H1 (cell line): ENCODE measurements at regions not wholly inside any gene's neighbourhood (a gene's known extent, or its start where the extent isn't known, plus 50 kb on each side); places are given as distances from the start of the nearest gene placed in this dataset.

Experiments
- CTCF ChIA-PET: fragments of 300-600 bp; sonication (Branson Sonifier 250); formaldehyde crosslinking; loops from one replicate; lab custom pipeline; 2021; ENCODE audit not compliant: partially characterized antibody; lab: Charles Lee
- POLR2A ChIA-PET: fragments of 300-600 bp; sonication (Branson Sonifier 250); formaldehyde crosslinking; loops from one replicate; lab custom pipeline; 2021; ENCODE audit warnings: inconsistent platforms; ENCODE audit not compliant: partially characterized antibody; lab: Charles Lee
- DNase-seq, 2 experiments: peaks; one replicate each; pipeline versions ENCODE4 v3.0.0 to v3.0.0-alpha.2; 2010 to 2022; ENCODE audit warnings: low spot score in 2 of 2, low read depth in 1 of 2, mixed read lengths in 1 of 2
- FAIRE-seq: peaks from 2 replicates; lab custom pipeline; 2011; peaks lifted over from hg19 to GRCh38; lab: Jason Lieb, UNC
- H2AFZ ChIP-seq: 2 replicates; pipeline ENCODE4 v1.8.1; 2012; ENCODE audit warnings: low read length, inconsistent platforms
- H2AK5ac ChIP-seq: 2 replicates; pipeline ENCODE4 v1.6.1; 2013; ENCODE audit warnings: low read depth, low read length
- H2BK120ac ChIP-seq: replicated peaks from 2 replicates; pipeline ENCODE3; 2013; ENCODE audit warnings: low read depth, low read length, inconsistent platforms
- H2BK12ac ChIP-seq: 2 replicates; pipeline ENCODE4 v1.6.1; 2013; ENCODE audit warnings: low read depth, low read length
- H2BK15ac ChIP-seq: 2 replicates; pipeline ENCODE4 v1.6.1; 2013; ENCODE audit warnings: low read length
- H2BK20ac ChIP-seq: 2 replicates; pipeline ENCODE4 v1.6.1; 2013; ENCODE audit warnings: low read length
- H2BK5ac ChIP-seq: 2 replicates; pipeline ENCODE4 v1.6.1; 2013; ENCODE audit warnings: low read depth, low read length
- H3K14ac ChIP-seq: 2 replicates; pipeline ENCODE4 v1.6.1; 2013; ENCODE audit warnings: inconsistent platforms; ENCODE audit not compliant: insufficient read length
- H3K18ac ChIP-seq: 2 replicates; pipeline ENCODE4 v1.6.1; 2013; ENCODE audit warnings: low read length; ENCODE audit errors: extremely low read depth
- H3K23ac ChIP-seq: 2 replicates; pipeline ENCODE4 v1.6.1; 2013; ENCODE audit warnings: inconsistent platforms; ENCODE audit not compliant: insufficient read length
- H3K23me2 ChIP-seq: 2 replicates; pipeline ENCODE4 v1.6.1; 2013; ENCODE audit warnings: low read depth, low read length
- H3K27ac ChIP-seq: 2 replicates; pipeline ENCODE4 v1.6.1; 2011; ENCODE audit warnings: low read depth, low read length, inconsistent platforms
- H3K27me3 ChIP-seq, 4 experiments: replicated peaks in 1 of 4; 1 replicate in 1 of 4; 2 replicates in 3 of 4; pipeline versions ENCODE4 v1.6.1 to v1.8.1; 2011 to 2013; ENCODE audit warnings: low read length in 3 of 4, mild to moderate bottlenecking in 3 of 4, inconsistent platforms in 2 of 4, mixed read lengths in 2 of 4, moderate library complexity in 1 of 4; ENCODE audit not compliant: control insufficient read depth in 3 of 4, insufficient read depth in 3 of 4; ENCODE audit errors: extremely low read depth in 1 of 4
- H3K36me3 ChIP-seq, 4 experiments: 2 replicates each; pipeline versions ENCODE4 v1.6.1 to v1.8.1; 2011 to 2013; ENCODE audit warnings: mild to moderate bottlenecking in 4 of 4, low read length in 3 of 4, moderate library complexity in 2 of 4, control low read depth in 1 of 4, inconsistent platforms in 1 of 4; ENCODE audit not compliant: insufficient read depth in 4 of 4, control insufficient read depth in 2 of 4
- H3K4ac ChIP-seq: replicated peaks from 2 replicates; pipeline ENCODE3; 2013; ENCODE audit warnings: low read length, low read depth, mixed read lengths, inconsistent platforms; ENCODE audit not compliant: insufficient read length
- H3K4me1 ChIP-seq, 4 experiments: replicated peaks in 1 of 4; 1 replicate in 1 of 4; 2 replicates in 3 of 4; pipeline versions ENCODE4 v1.6.1 to v1.8.1; 2011 to 2013; ENCODE audit warnings: low read length in 3 of 4, inconsistent platforms in 2 of 4, mixed read lengths in 1 of 4; ENCODE audit not compliant: insufficient read depth in 4 of 4, control insufficient read depth in 3 of 4
- H3K4me2 ChIP-seq, 2 experiments: 2 replicates each; pipeline versions ENCODE4 v1.6.1 to v1.8.1; 2011 to 2013; ENCODE audit warnings: low read depth in 2 of 2, low read length in 2 of 2, control low read depth in 1 of 2, inconsistent platforms in 1 of 2, mild to moderate bottlenecking in 1 of 2; ENCODE audit not compliant: insufficient read depth in 1 of 2
- H3K4me3 ChIP-seq, 4 experiments: fragments of 200-600, 300-600 bp in 1 of 4; sonication (generic), shearing (Covaris generic), sonication (Bioruptor Twin) in 1 of 4; 2 replicates each; pipeline versions ENCODE4 v1.5.1 to v1.8.1; 2011 to 2016; ENCODE audit warnings: low read length in 4 of 4, low read depth in 3 of 4, control low read depth in 2 of 4, inconsistent platforms in 2 of 4, mild to moderate bottlenecking in 2 of 4, mixed read lengths in 1 of 4, moderate library complexity in 1 of 4; ENCODE audit not compliant: insufficient read depth in 2 of 4; ENCODE audit errors: extremely low read depth in 1 of 4
- H3K56ac ChIP-seq: replicated peaks from 2 replicates; pipeline ENCODE3; 2013; ENCODE audit warnings: low read depth, mild to moderate bottlenecking, mixed read lengths, low read length, inconsistent platforms; ENCODE audit not compliant: insufficient read length
- H3K79me1 ChIP-seq: 2 replicates; pipeline ENCODE4 v1.6.1; 2013; ENCODE audit warnings: low read depth, low read length, control low read depth
- H3K79me2 ChIP-seq, 2 experiments: 2 replicates each; pipeline versions ENCODE4 v1.6.1 to v1.8.1; 2012 to 2013; ENCODE audit warnings: low read length in 2 of 2, mild to moderate bottlenecking in 2 of 2, inconsistent platforms in 1 of 2; ENCODE audit not compliant: insufficient read depth in 2 of 2, control insufficient read depth in 1 of 2
- H3K9ac ChIP-seq, 4 experiments: replicated peaks in 1 of 4; 1 replicate in 1 of 4; 2 replicates in 3 of 4; pipeline versions ENCODE4 v1.6.1 to v1.8.1; 2011 to 2013; ENCODE audit warnings: low read depth in 3 of 4, low read length in 3 of 4, control low read depth in 2 of 4, mild to moderate bottlenecking in 2 of 4, moderate library complexity in 2 of 4, inconsistent platforms in 1 of 4; ENCODE audit errors: extremely low read depth in 1 of 4
- H3K9me3 ChIP-seq, 2 experiments: 2 replicates each; pipeline versions ENCODE4 v1.6.1 to v1.8.1; 2012 to 2013; ENCODE audit warnings: mild to moderate bottlenecking in 2 of 2, moderate library complexity in 2 of 2, control low read depth in 1 of 2, inconsistent platforms in 1 of 2, low read depth in 1 of 2, low read length in 1 of 2, mixed read lengths in 1 of 2; ENCODE audit not compliant: insufficient read depth in 2 of 2
- H4K20me1 ChIP-seq, 2 experiments: replicated peaks in 1 of 2; 2 replicates each; pipeline versions ENCODE3 to v1.8.1; 2011 to 2013; ENCODE audit warnings: inconsistent platforms in 2 of 2, low read length in 2 of 2, mild to moderate bottlenecking in 1 of 2; ENCODE audit not compliant: insufficient read depth in 2 of 2, control insufficient read depth in 1 of 2
- H4K5ac ChIP-seq: 2 replicates; pipeline ENCODE4 v1.6.1; 2013; ENCODE audit warnings: low read length, low read depth, mixed read lengths, inconsistent platforms; ENCODE audit not compliant: insufficient read length
- H4K8ac ChIP-seq: 2 replicates; pipeline ENCODE4 v1.8.0; 2013; ENCODE audit warnings: mild to moderate bottlenecking, moderate library complexity, low read length, inconsistent platforms; ENCODE audit not compliant: insufficient read depth; ENCODE audit errors: extremely low read depth
- H4K91ac ChIP-seq: replicated peaks from 2 replicates; pipeline ENCODE3; 2013; ENCODE audit warnings: low read length, mixed read lengths, inconsistent platforms; ENCODE audit not compliant: insufficient read length
- BRCA1 ChIP-seq: IDR thresholded peaks from 2 replicates; pipeline ENCODE4 v1.6.1; 2012; ENCODE audit warnings: low read depth, low read length, improper control_type of control experiment
- CHD1 ChIP-seq: IDR thresholded peaks from 2 replicates; pipeline ENCODE4 v1.6.1; 2012; ENCODE audit warnings: low read depth, low read length, improper control_type of control experiment
- CREB1 ChIP-seq: IDR thresholded peaks from 2 replicates; pipeline ENCODE4 v1.6.1; 2012; ENCODE audit warnings: inconsistent platforms
- GTF2F1 ChIP-seq: IDR thresholded peaks from 2 replicates; pipeline ENCODE4 v1.6.1; 2012; ENCODE audit warnings: low read depth, low read length, improper control_type of control experiment, borderline replicate concordance
- RNF2 ChIP-seq: fragments of 200-900, 300-1000 bp; sonication (generic); IDR thresholded peaks from 2 replicates; pipeline ENCODE4 v1.7.1; 2016; ENCODE audit warnings: borderline replicate concordance, low read depth, mild to moderate bottlenecking, antibody characterized with exemption, low read length; ENCODE audit not compliant: poor library complexity, severe bottlenecking; ENCODE audit errors: missing control alignments
- RXRA ChIP-seq: IDR thresholded peaks from 2 replicates; pipeline ENCODE4 v1.6.1; 2011; ENCODE audit warnings: low read depth, mild to moderate bottlenecking, low read length, moderate library complexity; ENCODE audit not compliant: insufficient read depth
- SP4 ChIP-seq: IDR thresholded peaks from 2 replicates; pipeline ENCODE4 v1.6.1; 2012; ENCODE audit warnings: low read length, inconsistent platforms
- TAF1 ChIP-seq: IDR thresholded peaks from 2 replicates; pipeline ENCODE4 v1.6.1; 2011; ENCODE audit warnings: mild to moderate bottlenecking, low read depth, low read length
- USF2 ChIP-seq: IDR thresholded peaks from 2 replicates; pipeline ENCODE4 v1.6.1; 2011; ENCODE audit warnings: low read length, improper control_type of control experiment
- WGBS, 2 experiments: shearing (Covaris generic) in 1 of 2; methylation state at CpG; one replicate each; pipeline versions ENCODE4 v1.1.6 to v1.1.7; 2013 to 2015; ENCODE audit warnings: low lambda C conversion rate in 2 of 2, mixed read lengths in 2 of 2, inconsistent platforms in 1 of 2, low coverage in 1 of 2, missing lambda C conversion rate in 1 of 2; ENCODE audit not compliant: insufficient replicate concordance in 2 of 2, insufficient coverage in 1 of 2, insufficient read length in 1 of 2; ENCODE audit errors: extremely low coverage in 1 of 2, missing lambda C conversion rate in 1 of 2; 5-methylcytosine and 5-hydroxymethylcytosine counted together

- Histone ChIP-seq H2BK12ac (no peak overlapping the region), H3K27ac (no peak overlapping the region), H3K23ac (no peak overlapping the region), H3K4ac (no peak overlapping the region), H3K14ac (no peak overlapping the region), H3K79me2 (no peaks in the 10 kb centered on the region), H2AFZ (no peak overlapping the region), H4K5ac (no peak overlapping the region), H3K4me2 (no peak overlapping the region), H3K27me3 (no peaks in the 10 kb centered on the region), H3K56ac (no peak overlapping the region), H3K36me3 (no peaks in the 10 kb centered on the region), H3K4me3 (no peak overlapping the region), H2BK15ac (no peak overlapping the region), H4K20me1 (no peaks in the 10 kb centered on the region), H2AK5ac (no peak overlapping the region), H4K8ac (no peak overlapping the region), H3K79me1 (no peaks in the 10 kb centered on the region), H2BK120ac (no peak overlapping the region), H3K18ac (no peak overlapping the region), H3K9ac (no peak overlapping the region), H4K91ac (no peak overlapping the region), H2BK5ac (no peak overlapping the region), H3K23me2 (peaks cover 3% of the 10 kb centered on the region; the same call in 1 of the 2 replicates), H3K9me3 (no peaks in the 10 kb centered on the region), H2BK20ac (no peak overlapping the region), H3K4me1 (no peaks in the 10 kb centered on the region)
- no peak for DNase-seq
- no peak for FAIRE-seq
- POLR2A ChIA-PET, result no interaction called here
- CTCF ChIA-PET, result interaction anchor here (1.0 kb wide), 1 partner anchor 21 kb away, joined by 3 read pairs; no protein-coding TSS in a partner anchor
- TF ChIP-seq TAF1 (no peak), CREB1 (no peak), CHD1 (no peak), GTF2F1 (no peak), RXRA (no peak), BRCA1 (no peak), USF2 (no peak), RNF2 (no peak), SP4 (no peak)
- 95% methylated on average over 8 of the region's 8 CpGs; no CpG with 5 or more reads in 1 of the 2 experiments for WGBS, 2 experiments
Observed at GRCh38 chr9:107404736-107405135, 84.8 kb downstream of the KLF4 start.
